HEK293 (cell line): ENCODE measurements at regions not wholly inside any gene's neighbourhood (a gene's known extent, or its start where the extent isn't known, plus 50 kb on each side); places are given as distances from the start of the nearest gene placed in this dataset.

ENCODE experiments used
- ZNF248 ChIP-seq: fragments of 450-650 bp; formaldehyde crosslinking; IDR thresholded peaks from 2 replicates; pipeline ENCODE4 v1.5.1; 2017; ENCODE audit warnings: missing biosample characterization, missing genetic modification characterization
- ZNF530 ChIP-seq: fragments of 450-650 bp; formaldehyde crosslinking; IDR thresholded peaks from 2 replicates; pipeline ENCODE4 v1.5.1; 2016; ENCODE audit warnings: low read depth, missing biosample characterization, missing genetic modification characterization
- ZNF776 ChIP-seq: fragments of 450-650 bp; formaldehyde crosslinking; IDR thresholded peaks from 2 replicates; pipeline ENCODE4 v1.5.0; 2017; ENCODE audit warnings: missing biosample characterization, missing genetic modification characterization, borderline replicate concordance
- ZNF792 ChIP-seq: fragments of 450-650 bp; formaldehyde crosslinking; IDR thresholded peaks from 2 replicates; pipeline ENCODE4 v1.5.1; 2016; ENCODE audit warnings: missing biosample characterization, missing genetic modification characterization
- ZSCAN4 ChIP-seq: fragments of 450-650 bp; formaldehyde crosslinking; IDR thresholded peaks from 2 replicates; pipeline ENCODE4 v1.5.1; 2017; ENCODE audit warnings: missing biosample characterization, missing genetic modification characterization
- TF ChIP-seq, protein P1 (sequence below): fragments of 450-650 bp; formaldehyde crosslinking; IDR thresholded peaks from 2 replicates; pipeline ENCODE4 v1.5.1; 2016; ENCODE audit warnings: missing biosample characterization, missing genetic modification characterization
- TF ChIP-seq, protein P2 (sequence below): fragments of 450-650 bp; formaldehyde crosslinking; IDR thresholded peaks from 2 replicates; pipeline ENCODE4 v1.5.1; 2016; ENCODE audit warnings: missing biosample characterization, missing genetic modification characterization
- TF ChIP-seq, protein P3 (sequence below): fragments of 450-650 bp; formaldehyde crosslinking; IDR thresholded peaks from 2 replicates; pipeline ENCODE4 v1.5.1; 2016; ENCODE audit warnings: missing biosample characterization, missing genetic modification characterization, low read depth
- TF ChIP-seq, protein P4 (sequence below): fragments of 450-650 bp; formaldehyde crosslinking; optimal IDR thresholded peaks from 2 replicates; pipeline ENCODE3; 2016; ENCODE audit warnings: missing biosample characterization, mild to moderate bottlenecking, missing genetic modification characterization

DNA sequence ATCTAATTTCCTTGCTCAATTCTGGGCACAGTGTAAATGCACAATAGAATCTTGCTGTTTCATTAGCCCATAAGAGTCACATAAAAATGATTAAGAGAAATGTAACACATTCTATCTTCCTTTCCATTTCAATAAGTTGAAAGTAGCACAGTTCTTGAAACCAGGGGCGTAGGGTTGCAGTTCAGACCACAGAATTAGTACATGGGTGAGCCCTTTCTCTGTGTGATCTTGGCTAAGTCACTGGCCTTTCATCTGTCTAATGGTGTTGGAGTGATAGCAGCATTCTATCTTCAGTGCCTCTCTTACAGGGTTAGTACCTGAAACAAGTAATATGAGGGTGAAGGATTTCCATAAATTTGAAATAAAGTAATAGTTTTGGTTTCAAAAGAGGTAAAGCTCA is 445.3 kb upstream of the ZNF462 start:
- TF ChIP-seq ZNF248 (tag by site-specific recombination), result no peak
- TF ChIP-seq, protein P1, sequence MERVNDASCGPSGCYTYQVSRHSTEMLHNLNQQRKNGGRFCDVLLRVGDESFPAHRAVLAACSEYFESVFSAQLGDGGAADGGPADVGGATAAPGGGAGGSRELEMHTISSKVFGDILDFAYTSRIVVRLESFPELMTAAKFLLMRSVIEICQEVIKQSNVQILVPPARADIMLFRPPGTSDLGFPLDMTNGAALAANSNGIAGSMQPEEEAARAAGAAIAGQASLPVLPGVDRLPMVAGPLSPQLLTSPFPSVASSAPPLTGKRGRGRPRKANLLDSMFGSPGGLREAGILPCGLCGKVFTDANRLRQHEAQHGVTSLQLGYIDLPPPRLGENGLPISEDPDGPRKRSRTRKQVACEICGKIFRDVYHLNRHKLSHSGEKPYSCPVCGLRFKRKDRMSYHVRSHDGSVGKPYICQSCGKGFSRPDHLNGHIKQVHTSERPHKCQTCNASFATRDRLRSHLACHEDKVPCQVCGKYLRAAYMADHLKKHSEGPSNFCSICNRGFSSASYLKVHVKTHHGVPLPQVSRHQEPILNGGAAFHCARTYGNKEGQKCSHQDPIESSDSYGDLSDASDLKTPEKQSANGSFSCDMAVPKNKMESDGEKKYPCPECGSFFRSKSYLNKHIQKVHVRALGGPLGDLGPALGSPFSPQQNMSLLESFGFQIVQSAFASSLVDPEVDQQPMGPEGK (tag by site-specific recombination), result no peak
- no peak for TF ChIP-seq ZNF776 (tag by site-specific recombination)
- no peak for TF ChIP-seq ZNF530 (tag by site-specific recombination)
- TF ChIP-seq, protein P2, sequence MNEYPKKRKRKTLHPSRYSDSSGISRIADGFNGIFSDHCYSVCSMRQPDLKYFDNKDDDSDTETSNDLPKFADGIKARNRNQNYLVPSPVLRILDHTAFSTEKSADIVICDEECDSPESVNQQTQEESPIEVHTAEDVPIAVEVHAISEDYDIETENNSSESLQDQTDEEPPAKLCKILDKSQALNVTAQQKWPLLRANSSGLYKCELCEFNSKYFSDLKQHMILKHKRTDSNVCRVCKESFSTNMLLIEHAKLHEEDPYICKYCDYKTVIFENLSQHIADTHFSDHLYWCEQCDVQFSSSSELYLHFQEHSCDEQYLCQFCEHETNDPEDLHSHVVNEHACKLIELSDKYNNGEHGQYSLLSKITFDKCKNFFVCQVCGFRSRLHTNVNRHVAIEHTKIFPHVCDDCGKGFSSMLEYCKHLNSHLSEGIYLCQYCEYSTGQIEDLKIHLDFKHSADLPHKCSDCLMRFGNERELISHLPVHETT, result no peak
- TF ChIP-seq, protein P3, sequence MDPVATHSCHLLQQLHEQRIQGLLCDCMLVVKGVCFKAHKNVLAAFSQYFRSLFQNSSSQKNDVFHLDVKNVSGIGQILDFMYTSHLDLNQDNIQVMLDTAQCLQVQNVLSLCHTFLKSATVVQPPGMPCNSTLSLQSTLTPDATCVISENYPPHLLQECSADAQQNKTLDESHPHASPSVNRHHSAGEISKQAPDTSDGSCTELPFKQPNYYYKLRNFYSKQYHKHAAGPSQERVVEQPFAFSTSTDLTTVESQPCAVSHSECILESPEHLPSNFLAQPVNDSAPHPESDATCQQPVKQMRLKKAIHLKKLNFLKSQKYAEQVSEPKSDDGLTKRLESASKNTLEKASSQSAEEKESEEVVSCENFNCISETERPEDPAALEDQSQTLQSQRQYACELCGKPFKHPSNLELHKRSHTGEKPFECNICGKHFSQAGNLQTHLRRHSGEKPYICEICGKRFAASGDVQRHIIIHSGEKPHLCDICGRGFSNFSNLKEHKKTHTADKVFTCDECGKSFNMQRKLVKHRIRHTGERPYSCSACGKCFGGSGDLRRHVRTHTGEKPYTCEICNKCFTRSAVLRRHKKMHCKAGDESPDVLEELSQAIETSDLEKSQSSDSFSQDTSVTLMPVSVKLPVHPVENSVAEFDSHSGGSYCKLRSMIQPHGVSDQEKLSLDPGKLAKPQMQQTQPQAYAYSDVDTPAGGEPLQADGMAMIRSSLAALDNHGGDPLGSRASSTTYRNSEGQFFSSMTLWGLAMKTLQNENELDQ (tag by site-specific recombination), result no peak
- TF ChIP-seq ZSCAN4 (tag by site-specific recombination), result no peak
- no peak for TF ChIP-seq ZNF792 (tag by site-specific recombination)
- TF ChIP-seq, protein P4, sequence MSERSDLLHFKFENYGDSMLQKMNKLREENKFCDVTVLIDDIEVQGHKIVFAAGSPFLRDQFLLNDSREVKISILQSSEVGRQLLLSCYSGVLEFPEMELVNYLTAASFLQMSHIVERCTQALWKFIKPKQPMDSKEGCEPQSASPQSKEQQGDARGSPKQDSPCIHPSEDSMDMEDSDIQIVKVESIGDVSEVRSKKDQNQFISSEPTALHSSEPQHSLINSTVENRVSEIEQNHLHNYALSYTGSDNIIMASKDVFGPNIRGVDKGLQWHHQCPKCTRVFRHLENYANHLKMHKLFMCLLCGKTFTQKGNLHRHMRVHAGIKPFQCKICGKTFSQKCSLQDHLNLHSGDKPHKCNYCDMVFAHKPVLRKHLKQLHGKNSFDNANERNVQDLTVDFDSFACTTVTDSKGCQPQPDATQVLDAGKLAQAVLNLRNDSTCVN (tag by site-specific recombination), result no peak
